ENCODE measurements at regions not wholly inside any gene's neighbourhood (a gene's known extent, or its start where the extent isn't known, plus 50 kb on each side); places are given as distances from the start of the nearest gene placed in this dataset.

GRCh38 chr6:169393753-169394152 lies 140.1 kb upstream of the THBS2 start:
- Histone ChIP-seq H2BK15ac (ENCODE audit: low read depth, poor library complexity, severe bottlenecking) (no peak overlapping the region), H3K9me3 (ENCODE audit: control insufficient read depth, low read length) (peaks cover 25% of the 10 kb centered on the region), H3K9ac (ENCODE audit: low read length) (no peak overlapping the region), H3K27ac (ENCODE audit: low read length, poor library complexity, severe bottlenecking) (no peak overlapping the region), H2AFZ (ENCODE audit: low read depth, low read length) (no peak overlapping the region), H3K27me3 (ENCODE audit: control insufficient read depth in 1 of 2, insufficient read depth in 1 of 2, low read length in 2 of 2) (no peaks in the 10 kb centered on the region), H2BK120ac (ENCODE audit: low read depth, low read length) (no peak overlapping the region), H3K18ac (ENCODE audit: low read depth in 1 of 2, low read length in 2 of 2) (no peak overlapping the region), H2BK12ac (ENCODE audit: low read length in 2 of 2) (no peak overlapping the region), H2BK5ac (ENCODE audit: low read depth, low read length, poor library complexity, severe bottlenecking) (no peak overlapping the region), H4K91ac (ENCODE audit: low read length) (no peak overlapping the region), H2AK5ac (ENCODE audit: low read length, severe bottlenecking) (no peak overlapping the region), H3K79me1 (replicated peaks; ENCODE audit: low read length, poor library complexity, severe bottlenecking) (no peaks in the 10 kb centered on the region), H3K4me2 (ENCODE audit: low read length, poor library complexity, severe bottlenecking) (no peak overlapping the region), H3K23ac (ENCODE audit: low read length in 2 of 2) (no peak overlapping the region), H3K4ac (ENCODE audit: low read depth in 1 of 2, low read length in 2 of 2) (no peak overlapping the region), H3K36me3 (ENCODE audit: control insufficient read depth in 1 of 2, insufficient read depth in 2 of 2, low read depth in 1 of 2, low read length in 2 of 2) (no peaks in the 10 kb centered on the region), H3K4me3 (ENCODE audit: insufficient read depth in 1 of 2, low read depth in 1 of 2, low read length in 2 of 2) (no peak overlapping the region), H4K8ac (ENCODE audit: low read length) (no peak overlapping the region), H3K4me1 (ENCODE audit: control insufficient read depth, insufficient read depth, low read depth, low read length) (peaks cover 3% of the 10 kb centered on the region), H3K14ac (ENCODE audit: low read length in 2 of 2) (no peak overlapping the region)
- 91% methylated on average over 12 of the region's 13 CpGs for WGBS
- DNase-seq, result no peak

GRCh38 chr6:169391473-169392071 lies 137.9 kb upstream of the THBS2 start:
- H3K36me3 ChIP-seq (ENCODE audit: control insufficient read depth in 1 of 2, insufficient read depth in 2 of 2, low read depth in 1 of 2, low read length in 2 of 2), result no peaks in the 10 kb centered on the region
- H3K27ac ChIP-seq (ENCODE audit: low read length, poor library complexity, severe bottlenecking), result no peak overlapping the region
- no peak overlapping the region for H3K9ac ChIP-seq (ENCODE audit: low read length)
- no peak for DNase-seq
- no peak overlapping the region for H3K4me3 ChIP-seq (ENCODE audit: insufficient read depth in 1 of 2, low read depth in 1 of 2, low read length in 2 of 2)
- H3K14ac ChIP-seq (ENCODE audit: low read length in 2 of 2), result no peak overlapping the region
- no peak overlapping the region for H2BK120ac ChIP-seq (ENCODE audit: low read depth, low read length)
- H2AK5ac ChIP-seq (ENCODE audit: low read length, severe bottlenecking), result no peak overlapping the region
- no peak overlapping the region for H2AFZ ChIP-seq (ENCODE audit: low read depth, low read length)
- H2BK15ac ChIP-seq (ENCODE audit: low read depth, poor library complexity, severe bottlenecking), result no peak overlapping the region
- H3K4me2 ChIP-seq (ENCODE audit: low read length, poor library complexity, severe bottlenecking), result no peak overlapping the region
- WGBS, result 73% methylated on average over 1 of the region's 2 CpGs
- no peaks in the 10 kb centered on the region for H3K27me3 ChIP-seq (ENCODE audit: control insufficient read depth in 1 of 2, insufficient read depth in 1 of 2, low read length in 2 of 2)
- no peak overlapping the region for H3K18ac ChIP-seq (ENCODE audit: low read depth in 1 of 2, low read length in 2 of 2)
- H3K4ac ChIP-seq (ENCODE audit: low read depth in 1 of 2, low read length in 2 of 2), result no peak overlapping the region
- no peak overlapping the region for H4K8ac ChIP-seq (ENCODE audit: low read length)
- peaks cover 25% of the 10 kb centered on the region for H3K9me3 ChIP-seq (ENCODE audit: control insufficient read depth, low read length)
- H3K23ac ChIP-seq (ENCODE audit: low read length in 2 of 2), result no peak overlapping the region
- no peaks in the 10 kb centered on the region for H3K79me1 ChIP-seq (replicated peaks; ENCODE audit: low read length, poor library complexity, severe bottlenecking)
- H2BK12ac ChIP-seq (ENCODE audit: low read length in 2 of 2), result no peak overlapping the region
- H3K4me1 ChIP-seq (ENCODE audit: control insufficient read depth, insufficient read depth, low read depth, low read length), result peaks cover 1% of the 10 kb centered on the region
- H2BK5ac ChIP-seq (ENCODE audit: low read depth, low read length, poor library complexity, severe bottlenecking), result no peak overlapping the region
- H4K91ac ChIP-seq (ENCODE audit: low read length), result no peak overlapping the region

- H2BK120ac ChIP-seq (ENCODE audit: low read depth, low read length), result no peak overlapping the region
- H3K4me3 ChIP-seq (ENCODE audit: insufficient read depth in 1 of 2, low read depth in 1 of 2, low read length in 2 of 2), result no peak overlapping the region
- no peak overlapping the region for H3K18ac ChIP-seq (ENCODE audit: low read depth in 1 of 2, low read length in 2 of 2)
- H4K91ac ChIP-seq (ENCODE audit: low read length), result no peak overlapping the region
- no peak overlapping the region for H3K14ac ChIP-seq (ENCODE audit: low read length in 2 of 2)
- H3K23ac ChIP-seq (ENCODE audit: low read length in 2 of 2), result no peak overlapping the region
- H3K9me3 ChIP-seq (ENCODE audit: control insufficient read depth, low read length), result peaks cover 25% of the 10 kb centered on the region
- no peak overlapping the region for H4K8ac ChIP-seq (ENCODE audit: low read length)
- no peaks in the 10 kb centered on the region for H3K79me1 ChIP-seq (replicated peaks; ENCODE audit: low read length, poor library complexity, severe bottlenecking)
- H3K27ac ChIP-seq (ENCODE audit: low read length, poor library complexity, severe bottlenecking), result no peak overlapping the region
- DNase-seq, result no peak
- no peak overlapping the region for H2AK5ac ChIP-seq (ENCODE audit: low read length, severe bottlenecking)
- no peak overlapping the region for H3K9ac ChIP-seq (ENCODE audit: low read length)
- no peak overlapping the region for H3K4me2 ChIP-seq (ENCODE audit: low read length, poor library complexity, severe bottlenecking)
- H2BK15ac ChIP-seq (ENCODE audit: low read depth, poor library complexity, severe bottlenecking), result no peak overlapping the region
- 79% methylated on average over 20 of the region's 20 CpGs for WGBS
- no peak overlapping the region for H2AFZ ChIP-seq (ENCODE audit: low read depth, low read length)
- peaks cover 6% of the 10 kb centered on the region for H3K4me1 ChIP-seq (ENCODE audit: control insufficient read depth, insufficient read depth, low read depth, low read length)
- H2BK5ac ChIP-seq (ENCODE audit: low read depth, low read length, poor library complexity, severe bottlenecking), result no peak overlapping the region
- H3K4ac ChIP-seq (ENCODE audit: low read depth in 1 of 2, low read length in 2 of 2), result no peak overlapping the region
- H3K36me3 ChIP-seq (ENCODE audit: control insufficient read depth in 1 of 2, insufficient read depth in 2 of 2, low read depth in 1 of 2, low read length in 2 of 2), result no peaks in the 10 kb centered on the region
- H3K27me3 ChIP-seq (ENCODE audit: control insufficient read depth in 1 of 2, insufficient read depth in 1 of 2, low read length in 2 of 2), result no peaks in the 10 kb centered on the region
- H2BK12ac ChIP-seq (ENCODE audit: low read length in 2 of 2), result no peak overlapping the region
Measured at GRCh38 chr6:169388395-169389166, 134.9 kb upstream of the THBS2 start.

- H4K8ac ChIP-seq (ENCODE audit: low read length), result no peak overlapping the region
- H3K14ac ChIP-seq (ENCODE audit: low read length in 2 of 2), result no peak overlapping the region
- no peaks in the 10 kb centered on the region for H3K27me3 ChIP-seq (ENCODE audit: control insufficient read depth in 1 of 2, insufficient read depth in 1 of 2, low read length in 2 of 2)
- peaks cover 32% of the 10 kb centered on the region for H3K9me3 ChIP-seq (ENCODE audit: control insufficient read depth, low read length)
- H2BK5ac ChIP-seq (ENCODE audit: low read depth, low read length, poor library complexity, severe bottlenecking), result no peak overlapping the region
- no peak overlapping the region for H4K91ac ChIP-seq (ENCODE audit: low read length)
- no peak overlapping the region for H2AK5ac ChIP-seq (ENCODE audit: low read length, severe bottlenecking)
- H3K4ac ChIP-seq (ENCODE audit: low read depth in 1 of 2, low read length in 2 of 2), result no peak overlapping the region
- H3K4me1 ChIP-seq (ENCODE audit: control insufficient read depth, insufficient read depth, low read depth, low read length), result peaks cover 6% of the 10 kb centered on the region
- no peaks in the 10 kb centered on the region for H3K79me1 ChIP-seq (replicated peaks; ENCODE audit: low read length, poor library complexity, severe bottlenecking)
- no peak overlapping the region for H2AFZ ChIP-seq (ENCODE audit: low read depth, low read length)
- H3K23ac ChIP-seq (ENCODE audit: low read length in 2 of 2), result no peak overlapping the region
- no peak overlapping the region for H3K4me2 ChIP-seq (ENCODE audit: low read length, poor library complexity, severe bottlenecking)
- H3K36me3 ChIP-seq (ENCODE audit: control insufficient read depth in 1 of 2, insufficient read depth in 2 of 2, low read depth in 1 of 2, low read length in 2 of 2), result no peaks in the 10 kb centered on the region
- no peak overlapping the region for H3K4me3 ChIP-seq (ENCODE audit: insufficient read depth in 1 of 2, low read depth in 1 of 2, low read length in 2 of 2)
- H2BK15ac ChIP-seq (ENCODE audit: low read depth, poor library complexity, severe bottlenecking), result no peak overlapping the region
- no peak overlapping the region for H2BK120ac ChIP-seq (ENCODE audit: low read depth, low read length)
- H2BK12ac ChIP-seq (ENCODE audit: low read length in 2 of 2), result no peak overlapping the region
- WGBS, result 80% methylated on average over 9 of the region's 9 CpGs
- no peak overlapping the region for H3K9ac ChIP-seq (ENCODE audit: low read length)
- no peak overlapping the region for H3K27ac ChIP-seq (ENCODE audit: low read length, poor library complexity, severe bottlenecking)
- H3K18ac ChIP-seq (ENCODE audit: low read depth in 1 of 2, low read length in 2 of 2), result no peak overlapping the region
- no peak for DNase-seq
Measured at GRCh38 chr6:169387809-169388383, 134.2 kb upstream of the THBS2 start.

All from mesenchymal stem cell (in vitro differentiated cells and primary cell).